NCI-H2227 (cell line): ENCODE measurements at regions not wholly inside any gene's neighbourhood (a gene's known extent, or its start where the extent isn't known, plus 50 kb on each side); places are given as distances from the start of the nearest gene placed in this dataset.
A peak's percentile ranks its signal among the peaks of the same experiment; 100 is the strongest.
"Not testable (repeated sequence)": the region's sequence is repeated elsewhere in the genome, so short reads cannot be mapped to it uniquely, and the experiment has no call there.

ENCODE experiments used
- DNase-seq: peaks from one replicate; lab custom pipeline; 2025; ENCODE audit not compliant: unreplicated experiment; lab: John Stamatoyannopoulos, UW

DNA sequence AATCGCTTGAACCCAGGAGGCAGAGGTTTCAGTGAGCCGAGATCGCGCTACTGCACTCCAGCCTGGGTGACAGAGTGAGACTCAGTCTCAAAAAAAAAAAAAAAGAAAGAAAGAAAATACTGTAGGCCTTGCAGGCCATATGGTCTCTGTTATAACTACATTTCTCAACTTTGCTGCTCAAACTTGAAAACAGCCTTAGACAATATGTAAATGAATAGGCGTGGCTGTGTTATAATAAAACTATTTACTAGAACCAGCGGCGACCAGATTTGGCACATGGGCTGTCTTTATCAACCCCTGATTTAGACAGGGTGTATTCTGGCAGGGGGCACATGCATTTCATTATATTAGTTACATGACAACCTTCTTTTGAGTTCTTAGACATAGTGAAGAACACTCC is 130.0 kb downstream of the C9orf152 start:
- DNase-seq: no peak

DNA sequence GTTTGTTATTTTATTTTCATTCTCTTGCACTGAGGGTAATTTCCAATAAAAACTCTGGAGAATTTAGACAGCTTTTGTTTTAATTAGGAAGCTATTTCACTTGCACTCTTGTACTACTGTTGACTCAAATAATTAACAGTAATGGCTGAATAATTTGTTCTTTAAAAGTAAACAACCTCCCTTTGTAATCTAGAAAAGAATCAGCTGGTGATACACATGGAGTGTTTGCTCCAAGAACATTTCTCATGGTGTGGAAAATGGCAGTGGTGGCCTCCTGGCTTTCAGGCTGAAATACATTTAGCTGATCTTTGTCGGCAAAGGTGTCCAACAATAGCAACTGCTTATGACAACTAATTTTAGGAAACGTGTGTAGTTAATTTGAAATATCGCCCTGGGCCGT is 129.4 kb downstream of the C9orf152 start:
- DNase-seq: no peak

- DNase-seq: no peak
These were observed 126.6 kb downstream of the C9orf152 start for GRCh38 chr9:110081395-110081794.

GRCh38 chr9:110083866-110084265 is 124.1 kb downstream of the C9orf152 start:
- DNase-seq: no peak

GRCh38 chr9:110086537-110086936 is 121.4 kb downstream of the C9orf152 start:
- no peak for DNase-seq

GRCh38 chr9:110087605-110088004 is 120.4 kb downstream of the C9orf152 start:
- DNase-seq: no peak

DNA sequence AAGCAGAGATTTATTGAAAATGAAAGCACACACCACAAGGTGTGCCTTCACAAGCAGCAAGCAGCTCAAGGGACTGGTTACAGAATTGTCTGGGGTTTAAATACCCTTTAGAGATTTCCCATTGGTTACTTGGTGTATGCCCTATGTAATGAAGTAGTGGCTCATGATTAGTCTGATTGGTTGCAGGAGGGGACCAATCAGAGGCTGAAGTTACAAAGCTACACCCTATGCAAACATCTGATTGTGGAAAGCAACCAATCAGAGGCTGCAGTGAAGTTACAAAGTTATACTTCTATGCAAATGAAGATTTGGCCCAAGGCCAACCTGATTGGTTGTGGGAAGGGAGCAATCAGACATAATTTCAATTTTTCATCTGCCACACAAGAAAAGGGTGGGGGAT is 119.9 kb downstream of the C9orf152 start:
- DNase-seq: no peak

DNA sequence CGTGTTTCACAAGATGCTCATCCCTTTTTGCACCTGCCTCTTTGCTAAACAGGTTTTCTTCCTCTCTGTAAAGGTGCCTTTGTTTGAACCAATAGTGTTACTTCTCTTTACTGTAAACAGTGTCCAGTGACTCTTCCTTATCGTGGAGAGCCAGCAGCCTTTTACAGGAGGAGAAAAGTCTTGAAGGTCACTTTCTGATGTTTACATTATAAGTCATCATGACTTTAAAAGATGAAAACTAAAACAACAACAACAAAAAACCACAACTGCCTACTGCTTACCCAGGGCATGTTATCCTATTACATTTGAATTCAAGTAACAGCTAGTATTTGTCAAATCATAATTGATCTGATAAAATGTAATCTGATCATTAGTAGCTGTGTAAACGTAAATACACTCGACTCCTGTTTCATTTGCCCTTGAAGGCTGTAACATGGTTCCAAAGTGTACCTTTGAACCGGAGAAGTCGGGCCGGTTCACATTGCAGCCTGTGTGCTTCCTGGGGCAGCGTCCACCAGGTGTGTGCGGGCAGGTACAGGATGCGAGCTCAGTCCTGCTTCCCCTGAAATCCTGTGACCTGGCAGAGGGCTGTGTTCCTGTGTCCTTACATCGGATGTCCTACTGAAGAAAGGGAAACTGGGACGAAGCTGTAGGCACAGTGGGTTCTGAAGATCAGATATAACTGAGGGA is 118.1 kb downstream of the C9orf152 start:
- DNase-seq: no peak

DNA sequence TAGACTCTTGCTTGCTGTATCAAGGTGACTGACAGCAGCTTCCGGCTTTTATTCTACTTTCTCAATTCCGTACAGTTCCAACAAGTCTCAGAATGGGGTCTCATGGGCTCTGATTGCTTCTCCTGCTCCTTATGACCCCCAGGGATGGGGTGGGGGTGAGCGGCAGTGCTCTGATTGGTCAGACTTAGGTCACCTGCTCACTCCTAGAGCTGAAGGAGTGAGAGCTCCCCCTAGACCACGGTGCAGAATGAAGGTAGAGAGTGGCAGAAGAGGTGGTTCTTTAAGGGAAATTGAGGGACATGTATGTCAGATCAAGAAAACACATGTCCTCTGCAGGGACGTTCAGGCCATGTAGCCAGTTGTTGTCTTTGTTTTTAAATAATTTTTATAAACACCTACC is 115.2 kb downstream of the C9orf152 start:
- no peak for DNase-seq

DNA sequence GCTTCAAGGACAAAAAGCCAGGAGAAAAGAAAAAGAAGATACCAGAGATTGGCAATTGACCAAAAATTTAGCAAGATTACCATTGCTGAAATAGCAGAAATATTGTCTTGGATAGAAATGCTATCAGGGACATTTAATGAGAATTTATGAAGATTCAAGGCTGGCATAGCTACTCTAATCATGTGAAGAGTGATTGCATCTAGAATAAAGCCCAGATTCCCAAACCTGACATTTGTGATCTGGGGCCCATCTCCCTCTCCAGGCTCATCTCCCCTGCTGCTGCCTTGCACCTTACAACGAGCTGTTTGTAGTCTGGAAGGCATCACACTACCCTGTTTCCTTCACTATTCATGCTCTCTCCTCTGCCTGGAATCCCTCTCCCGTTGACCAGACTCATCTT is 114.5 kb downstream of the C9orf152 start:
- DNase-seq: no peak

- DNase-seq: no peak
These were observed 114.1 kb downstream of the C9orf152 start for GRCh38 chr9:110093871-110094270.

- no peak for DNase-seq
These were observed 112.8 kb downstream of the C9orf152 start for GRCh38 chr9:110095161-110095595.

- DNase-seq: no peak
These were observed 112.2 kb downstream of the C9orf152 start for GRCh38 chr9:110095776-110096175.

- not testable (repeated sequence) for DNase-seq
These were observed 111.3 kb downstream of the C9orf152 start for GRCh38 chr9:110096674-110097073.

GRCh38 chr9:110099236-110100095 is 108.5 kb downstream of the C9orf152 start:
- peak; percentile 92 for DNase-seq

GRCh38 chr9:110101531-110102161 is 106.3 kb downstream of the C9orf152 start:
- DNase-seq: no peak

DNA sequence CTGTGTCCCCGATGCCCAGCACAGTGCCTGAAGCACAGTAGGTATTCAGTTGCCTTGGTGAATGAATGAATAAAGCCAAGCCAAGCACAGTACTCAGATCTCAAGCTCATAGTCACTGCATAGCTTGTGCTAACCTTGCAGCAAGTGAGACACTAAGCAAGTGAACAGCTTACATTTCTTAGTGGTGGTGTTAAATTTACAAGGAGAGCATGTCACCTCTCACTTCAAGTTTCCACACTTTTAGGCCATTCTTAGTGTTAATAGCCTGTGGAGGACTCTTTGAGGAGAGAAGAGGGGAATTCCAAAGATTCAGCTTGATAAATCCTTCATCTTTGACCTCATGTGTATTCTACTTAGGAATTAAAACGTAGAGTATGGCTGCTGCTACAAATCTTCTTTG is 104.7 kb downstream of the C9orf152 start:
- no peak for DNase-seq

DNA sequence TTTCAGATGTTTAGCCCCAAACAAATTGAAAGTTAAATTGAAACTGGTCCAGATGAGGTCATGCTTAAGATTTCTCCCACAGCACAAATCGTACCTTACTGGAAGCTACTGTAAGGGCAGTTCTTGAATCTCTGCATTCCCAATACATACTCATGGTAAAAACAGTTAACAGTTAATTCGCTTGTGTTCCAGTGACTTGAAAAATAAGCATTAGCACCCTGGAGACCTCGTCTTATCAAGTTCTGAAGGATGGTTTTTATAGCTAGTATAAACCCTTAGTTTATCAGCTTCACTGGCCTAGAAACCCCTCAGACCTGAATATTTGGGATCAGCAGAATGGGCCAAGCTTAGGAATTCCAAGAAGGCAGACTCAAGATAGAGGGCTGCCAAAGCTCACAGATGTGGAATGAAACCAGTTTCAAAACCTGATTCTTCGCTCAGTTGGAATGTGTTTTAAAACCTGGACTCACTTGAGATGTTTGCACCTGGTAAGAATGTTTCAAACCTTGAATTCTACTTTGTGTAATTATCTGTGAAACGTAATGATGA is 103.6 kb downstream of the C9orf152 start:
- no peak for DNase-seq

GRCh38 chr9:110105107-110105506 is 102.9 kb downstream of the C9orf152 start:
- DNase-seq: no peak

DNA sequence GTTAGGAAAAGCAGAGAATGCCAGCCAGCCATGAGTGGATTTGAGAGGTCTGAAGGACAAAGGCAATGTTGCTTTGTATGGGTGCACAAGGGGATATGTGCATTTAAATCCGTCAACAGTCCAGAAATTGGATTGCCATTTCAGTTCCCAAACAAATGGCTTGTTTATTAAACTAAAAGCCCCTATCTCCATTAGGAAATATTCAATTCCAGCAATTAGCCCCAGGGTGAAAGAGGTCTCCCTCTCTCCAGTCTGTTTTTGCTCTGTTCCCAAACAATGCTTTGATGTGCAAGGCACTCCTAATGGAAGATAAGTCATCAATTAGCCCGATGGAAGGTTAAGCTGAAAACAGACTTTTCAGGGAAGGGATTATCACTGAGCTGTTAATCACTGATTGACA is 101.3 kb downstream of the C9orf152 start:
- DNase-seq: no peak

DNA sequence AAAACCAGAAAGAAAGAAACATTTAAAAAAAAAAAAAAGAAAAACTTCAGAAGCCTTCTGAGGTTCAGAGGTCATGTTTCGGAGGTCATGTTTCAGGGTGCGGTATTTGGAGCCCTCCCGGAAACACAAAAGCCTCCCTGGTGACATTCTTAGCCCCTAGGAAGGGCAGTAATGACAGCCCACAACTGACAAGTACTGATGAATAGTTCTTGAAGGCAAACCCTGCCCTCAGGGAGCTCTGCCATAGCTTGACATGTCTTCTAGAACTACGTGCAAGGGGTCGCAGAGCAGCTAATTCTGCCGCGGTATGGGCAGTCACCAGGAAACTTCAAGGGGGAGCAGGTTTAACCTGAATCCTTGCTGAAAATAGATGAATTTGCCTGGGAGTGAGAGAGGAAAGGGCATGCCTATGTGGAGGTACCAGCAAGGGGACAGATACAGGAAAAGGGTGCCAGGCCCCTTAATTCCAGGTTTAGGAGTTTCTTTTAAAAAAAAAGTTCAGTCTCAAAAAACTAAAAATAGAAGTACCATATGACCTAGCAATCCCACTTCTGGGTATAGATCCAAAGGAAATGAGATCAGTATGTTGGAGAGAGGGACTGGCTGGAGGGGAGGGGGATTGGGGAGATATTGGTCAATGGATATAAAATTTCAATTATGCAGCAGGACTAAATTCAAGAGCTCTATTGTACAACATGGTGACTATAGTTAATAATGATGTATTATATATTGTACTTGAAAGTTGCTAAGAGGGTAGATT is 98.4 kb downstream of the C9orf152 start:
- no peak for DNase-seq
